HCT116 (cell line): ENCODE measurements at regions not wholly inside any gene's neighbourhood (a gene's known extent, or its start where the extent isn't known, plus 50 kb on each side); places are given as distances from the start of the nearest gene placed in this dataset.

ENCODE experiments used
- ATAC-seq: fragments of 200-7000 bp; cut with Tn5 transposase; 2 replicates; pipeline ENCODE4 v1.9.1; 2020; ENCODE audit warnings: mild to moderate bottlenecking, moderate library complexity
- BruUV-seq: library from RNA; stranded (reverse); fragments of 400-500 nt; replicated peaks from 2 replicates; lab custom pipeline; 2021; lab: Mats Ljungman, UMichigan
- CTCF ChIA-PET: fragments of 300-600 bp; sonication (Branson Sonifier 250); formaldehyde crosslinking; loops from one replicate; lab custom pipeline; 2021; ENCODE audit warnings: antibody characterized with exemption; lab: Charles Lee
- POLR2A ChIA-PET: fragments of 300-600, 350-600 bp; sonication (Branson Sonifier 250); formaldehyde crosslinking; loops from one replicate; lab custom pipeline; 2021; ENCODE audit warnings: antibody characterized with exemption; lab: Charles Lee
- RAD21 ChIA-PET, 2 experiments: fragments of 300-600 bp; sonication (Branson Sonifier 250); formaldehyde crosslinking; loops; one replicate each; lab custom pipeline; 2023; ENCODE audit warnings: low total read pairs in 2 of 2; ENCODE audit not compliant: uncharacterized antibody in 2 of 2, unreplicated experiment in 2 of 2, low non-redundant PET in 1 of 2; lab: Charles Lee
- DNase-seq: peaks from one replicate; pipeline ENCODE4 v3.0.0-alpha.2; 2010; ENCODE audit warnings: low read depth, low spot score
- H2AFZ ChIP-seq: fragments of 200-600 bp; shearing (Covaris generic), sonication (generic); 2 replicates; pipeline ENCODE4 v1.6.1; 2017; ENCODE audit warnings: low read depth, mixed run types, mixed read lengths, antibody characterized with exemption, low read length; ENCODE audit not compliant: poor library complexity, severe bottlenecking
- H3K27ac ChIP-seq: 2 replicates; pipeline ENCODE4 v1.5.1; 2012; ENCODE audit warnings: low read depth, low read length
- H3K27me3 ChIP-seq: fragments of 200-600 bp; sonication (generic); 2 replicates; pipeline ENCODE4 v1.6.1; 2016; ENCODE audit warnings: mixed run types, low read length, mixed read lengths; ENCODE audit not compliant: insufficient read depth
- H3K36me3 ChIP-seq, 2 experiments: fragments of 200-500 bp in 1 of 2; fragments of 200-600 bp in 1 of 2; sonication (Bioruptor generic) in 1 of 2; sonication (generic) in 1 of 2; 2 replicates each; pipeline versions ENCODE4 v1.5.1 to v1.6.1; 2014 to 2016; ENCODE audit warnings: low read length in 2 of 2, inconsistent platforms in 1 of 2, mixed read lengths in 1 of 2, mixed run types in 1 of 2; ENCODE audit not compliant: insufficient read depth in 2 of 2, control insufficient read depth in 1 of 2
- H3K4me1 ChIP-seq, 2 experiments: fragments of 200-600 bp in 1 of 2; sonication (generic) in 1 of 2; 2 replicates each; pipeline versions ENCODE4 v1.5.1 to v1.6.1; 2012 to 2017; ENCODE audit warnings: low read length in 2 of 2, inconsistent platforms in 1 of 2, mild to moderate bottlenecking in 1 of 2, mixed read lengths in 1 of 2, mixed run types in 1 of 2, moderate library complexity in 1 of 2; ENCODE audit not compliant: insufficient read depth in 2 of 2, control insufficient read depth in 1 of 2
- H3K4me2 ChIP-seq: fragments of 200-600 bp; sonication (generic); 2 replicates; pipeline ENCODE4 v1.6.1; 2017; ENCODE audit warnings: mixed run types, low read length, mixed read lengths
- H3K4me3 ChIP-seq, 2 experiments: fragments of 200-600 bp in 1 of 2; sonication (generic) in 1 of 2; replicated peaks in 1 of 2; 2 replicates each; pipeline ENCODE4 v1.5.1; 2011 to 2016; ENCODE audit warnings: low read length in 2 of 2, control low read depth in 1 of 2, low read depth in 1 of 2, mild to moderate bottlenecking in 1 of 2, mixed read lengths in 1 of 2, mixed run types in 1 of 2
- H3K79me2 ChIP-seq: fragments of 200-600 bp; sonication (generic); 2 replicates; pipeline ENCODE4 v1.6.1; 2017; ENCODE audit warnings: mild to moderate bottlenecking, mixed run types, low read length, moderate library complexity, mixed read lengths; ENCODE audit not compliant: insufficient read depth
- H3K9ac ChIP-seq: fragments of 200-600 bp; sonication (generic); 2 replicates; pipeline ENCODE4 v1.6.1; 2016; ENCODE audit warnings: low read length, mixed read lengths
- H3K9me2 ChIP-seq: fragments of 200-600 bp; sonication (generic), shearing (Covaris generic); 2 replicates; pipeline ENCODE4 v1.6.1; 2017; ENCODE audit warnings: mixed run types, mild to moderate bottlenecking, moderate library complexity; ENCODE audit not compliant: insufficient read depth
- H3K9me3 ChIP-seq, 2 experiments: fragments of 200-500 bp in 1 of 2; fragments of 200-600 bp in 1 of 2; sonication (Bioruptor generic) in 1 of 2; sonication (generic) in 1 of 2; 2 replicates each; pipeline ENCODE4 v1.6.1; 2014 to 2017; ENCODE audit warnings: low read length in 2 of 2, mixed read lengths in 2 of 2, inconsistent platforms in 1 of 2, low read depth in 1 of 2, mild to moderate bottlenecking in 1 of 2, mixed run types in 1 of 2, moderate library complexity in 1 of 2; ENCODE audit not compliant: control insufficient read depth in 1 of 2, insufficient read depth in 1 of 2
- H4K20me1 ChIP-seq: fragments of 200-600 bp; sonication (generic), shearing (Covaris generic); 2 replicates; pipeline ENCODE4 v1.6.1; 2017; ENCODE audit warnings: mixed run types, mild to moderate bottlenecking, moderate library complexity; ENCODE audit not compliant: insufficient read depth
- ATF3 ChIP-seq: IDR thresholded peaks from 2 replicates; pipeline ENCODE4 v1.6.1; 2012
- EGR1 ChIP-seq: IDR thresholded peaks from 2 replicates; pipeline ENCODE4 v1.6.1; 2012; ENCODE audit warnings: low read depth
- ELF1 ChIP-seq: IDR thresholded peaks from 2 replicates; pipeline ENCODE4 v1.6.1; 2012; ENCODE audit warnings: low read depth, borderline replicate concordance
- JUND ChIP-seq: IDR thresholded peaks from 2 replicates; pipeline ENCODE4 v1.6.1; 2012
- RAD21 ChIP-seq: IDR thresholded peaks from 2 replicates; pipeline ENCODE4 v1.6.1; 2012; ENCODE audit warnings: low read depth, mild to moderate bottlenecking
- SIN3A ChIP-seq: IDR thresholded peaks from 2 replicates; pipeline ENCODE4 v1.6.1; 2012; ENCODE audit warnings: low read depth
- YY1 ChIP-seq: IDR thresholded peaks from 2 replicates; pipeline ENCODE4 v1.6.1; 2011; ENCODE audit warnings: low read length, low read depth, moderate library complexity, mild to moderate bottlenecking; ENCODE audit not compliant: insufficient replicate concordance; ENCODE audit errors: extremely low read depth
- ZNF274 ChIP-seq: fragments of 200-500 bp; sonication (Bioruptor generic); IDR thresholded peaks from 2 replicates; pipeline ENCODE4 v1.6.1; 2014; ENCODE audit warnings: mild to moderate bottlenecking, low read depth, low read length, inconsistent platforms
- intact Hi-C: fragments of 100-400 bp; cut with micrococcal nuclease; formaldehyde crosslinking; loops from 2 replicates; pipeline ENCODE4 v1.10.0; 2022
- TF ChIP-seq, protein P1 (sequence below): IDR thresholded peaks from 2 replicates; pipeline ENCODE4 v1.6.1; 2012

DNA sequence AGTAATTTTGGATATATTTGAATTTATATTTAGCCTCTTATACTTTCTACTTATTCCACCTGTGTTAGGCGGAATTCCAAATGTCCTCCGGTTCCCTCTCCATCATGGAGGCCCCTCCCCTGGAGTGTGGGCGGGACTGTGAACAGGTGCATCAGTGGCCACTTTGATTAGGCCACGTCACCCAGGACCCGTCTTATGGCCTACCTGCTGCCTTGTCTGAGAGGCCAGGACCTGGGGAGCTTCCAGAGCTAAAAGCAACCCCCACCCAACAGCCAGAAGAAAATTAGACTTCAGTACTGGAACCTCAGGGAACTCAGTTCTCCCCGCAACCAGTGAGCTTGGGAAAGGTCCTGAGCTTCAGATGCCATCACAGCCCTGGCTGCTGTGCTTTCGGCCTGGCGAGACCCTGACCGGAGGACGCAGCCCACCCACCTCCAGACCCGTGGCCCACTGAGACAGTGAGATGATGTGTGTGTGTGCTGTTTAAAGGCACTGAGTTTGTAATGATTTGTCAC is 200.2 kb upstream of the SOX1 start:
- POLR2A ChIA-PET: no interaction called here
- intact Hi-C loops: no loop called here
- Histone ChIP-seq H3K79me2 (no peaks in the 10 kb centered on the region), H4K20me1 (no peaks in the 10 kb centered on the region), H3K4me2 (no peak overlapping the region), H3K27me3 (peaks cover 23% of the 10 kb centered on the region), H3K27ac (no peak overlapping the region), H3K4me3 (no peak overlapping the region), H3K4me1 (no peaks in the 10 kb centered on the region), H3K9ac (no peak overlapping the region), H3K9me3 (no peaks in the 10 kb centered on the region), H3K36me3 (no peaks in the 10 kb centered on the region), H3K9me2 (no peaks in the 10 kb centered on the region), H2AFZ (no peak overlapping the region)
- CTCF ChIA-PET: no interaction called here
- TF ChIP-seq, protein P1, sequence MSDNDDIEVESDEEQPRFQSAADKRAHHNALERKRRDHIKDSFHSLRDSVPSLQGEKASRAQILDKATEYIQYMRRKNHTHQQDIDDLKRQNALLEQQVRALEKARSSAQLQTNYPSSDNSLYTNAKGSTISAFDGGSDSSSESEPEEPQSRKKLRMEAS: no peak
- TF ChIP-seq SIN3A (no peak), JUND (no peak), ATF3 (no peak), ZNF274 (no peak), EGR1 (no peak), YY1 (no peak)
- ATAC-seq (no peak), DNase-seq (no peak)
- BruUV-seq: no TSS peak
- RAD21 ChIA-PET: interaction anchor here in 1 of 2 experiments (0.5 kb wide), 1 partner anchor 38 kb away, joined by 5 read pairs; no protein-coding TSS in a partner anchor

DNA sequence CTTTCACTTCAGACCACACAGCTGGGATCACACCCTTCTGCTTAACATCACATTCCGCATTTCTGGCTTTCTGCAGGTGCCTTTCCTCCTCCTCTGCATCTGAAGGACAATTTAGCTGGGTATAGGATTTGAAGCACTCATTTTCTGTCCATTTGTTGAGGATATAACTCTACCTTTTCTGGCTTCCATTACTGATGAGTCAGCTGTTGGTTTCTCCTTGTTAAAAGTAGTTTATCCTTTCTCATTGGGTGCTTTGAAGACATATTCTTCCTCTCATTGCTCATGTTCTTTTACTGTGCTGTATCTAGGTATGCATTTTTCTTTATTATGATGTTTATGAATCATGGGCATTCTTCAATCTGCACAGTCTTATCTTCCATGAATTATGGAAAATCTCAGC is 199.3 kb upstream of the SOX1 start:
- H3K27ac ChIP-seq: no peak overlapping the region
- no peak overlapping the region for H2AFZ ChIP-seq
- POLR2A ChIA-PET: no interaction called here
- BruUV-seq: no TSS peak
- no peak overlapping the region for H3K4me3 ChIP-seq
- H3K9ac ChIP-seq: no peak overlapping the region
- intact Hi-C loops: no loop called here
- H3K4me1 ChIP-seq: no peaks in the 10 kb centered on the region
- no peaks in the 10 kb centered on the region for H3K79me2 ChIP-seq
- no peak for DNase-seq
- H3K36me3 ChIP-seq: no peaks in the 10 kb centered on the region
- CTCF ChIA-PET: no interaction called here
- RAD21 ChIA-PET: no interaction called here
- no peaks in the 10 kb centered on the region for H3K9me2 ChIP-seq
- no peak for TF ChIP-seq ELF1
- no peak for TF ChIP-seq EGR1
- no peak for TF ChIP-seq JUND
- TF ChIP-seq, protein P1: no peak
- TF ChIP-seq ATF3: no peak
- no peak for TF ChIP-seq RAD21
- TF ChIP-seq, all 23 proteins: peak for 0
- ATAC-seq: no peak
- H3K4me2 ChIP-seq: no peak overlapping the region
- no peaks in the 10 kb centered on the region for H3K9me3 ChIP-seq
- H4K20me1 ChIP-seq: no peaks in the 10 kb centered on the region
- peaks cover 31% of the 10 kb centered on the region for H3K27me3 ChIP-seq
